ENCODE measurements at regions not wholly inside any gene's neighbourhood (a gene's known extent, or its start where the extent isn't known, plus 50 kb on each side); places are given as distances from the start of the nearest gene placed in this dataset.

GRCh38 chr2:59296279-59296678 lies 1055.2 kb upstream of the FANCL start:
- TF ChIP-seq, protein P1, sequence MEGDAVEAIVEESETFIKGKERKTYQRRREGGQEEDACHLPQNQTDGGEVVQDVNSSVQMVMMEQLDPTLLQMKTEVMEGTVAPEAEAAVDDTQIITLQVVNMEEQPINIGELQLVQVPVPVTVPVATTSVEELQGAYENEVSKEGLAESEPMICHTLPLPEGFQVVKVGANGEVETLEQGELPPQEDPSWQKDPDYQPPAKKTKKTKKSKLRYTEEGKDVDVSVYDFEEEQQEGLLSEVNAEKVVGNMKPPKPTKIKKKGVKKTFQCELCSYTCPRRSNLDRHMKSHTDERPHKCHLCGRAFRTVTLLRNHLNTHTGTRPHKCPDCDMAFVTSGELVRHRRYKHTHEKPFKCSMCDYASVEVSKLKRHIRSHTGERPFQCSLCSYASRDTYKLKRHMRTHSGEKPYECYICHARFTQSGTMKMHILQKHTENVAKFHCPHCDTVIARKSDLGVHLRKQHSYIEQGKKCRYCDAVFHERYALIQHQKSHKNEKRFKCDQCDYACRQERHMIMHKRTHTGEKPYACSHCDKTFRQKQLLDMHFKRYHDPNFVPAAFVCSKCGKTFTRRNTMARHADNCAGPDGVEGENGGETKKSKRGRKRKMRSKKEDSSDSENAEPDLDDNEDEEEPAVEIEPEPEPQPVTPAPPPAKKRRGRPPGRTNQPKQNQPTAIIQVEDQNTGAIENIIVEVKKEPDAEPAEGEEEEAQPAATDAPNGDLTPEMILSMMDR (IDR thresholded peaks at IDR 0.05) = no peak
- TF ChIP-seq EZH2 (IDR thresholded peaks at IDR 0.05; ENCODE audit: borderline replicate concordance, insufficient read depth, low read depth, low read length, poor library complexity, severe bottlenecking) = no peak
